Stimulated activated CD8-positive, alpha-beta memory T cell treated with anti-CD3 and anti-CD28 coated beads, Interleukin-2, amount 100 ng/mL, for 1 hour (primary cell): ENCODE measurements at regions not wholly inside any gene's neighbourhood (a gene's known extent, or its start where the extent isn't known, plus 50 kb on each side); places are given as distances from the start of the nearest gene placed in this dataset.
"Not testable (repeated sequence)": the region's sequence is repeated elsewhere in the genome, so short reads cannot be mapped to it uniquely, and the experiment has no call there.

Experiments used
- DNase-seq, 2 donors: peaks; one replicate each; pipeline ENCODE4 v3.0.0-alpha.2; 2020; ENCODE audit warnings: low read depth in 2 of 2

GRCh38 chr18:60062831-60063230 lies 163.0 kb downstream of the PMAIP1 start:
- DNase-seq = not testable (repeated sequence)

GRCh38 chr18:60062396-60062795 lies 162.6 kb downstream of the PMAIP1 start:
- no peak for DNase-seq

GRCh38 chr18:60060578-60060977 lies 160.8 kb downstream of the PMAIP1 start:
- no peak for DNase-seq

- DNase-seq = no peak
Observed at GRCh38 chr18:60060026-60060425, 160.2 kb downstream of the PMAIP1 start.

- no peak for DNase-seq
Observed at GRCh38 chr18:60059216-60059615, 159.4 kb downstream of the PMAIP1 start.

- DNase-seq = no peak
Observed at GRCh38 chr18:60053747-60054304, 154.0 kb downstream of the PMAIP1 start.

- no peak for DNase-seq
Observed at GRCh38 chr18:60050821-60051220, 151.0 kb downstream of the PMAIP1 start.

GRCh38 chr18:60049172-60049571 lies 149.4 kb downstream of the PMAIP1 start:
- no peak for DNase-seq

GRCh38 chr18:60047556-60047955 lies 147.8 kb downstream of the PMAIP1 start:
- DNase-seq = no peak

- DNase-seq = no peak
Observed at GRCh38 chr18:60044290-60045006, 144.7 kb downstream of the PMAIP1 start.

- no peak for DNase-seq
Observed at GRCh38 chr18:60040971-60041370, 141.2 kb downstream of the PMAIP1 start.

- DNase-seq = no peak
Observed at GRCh38 chr18:60038731-60039130, 138.9 kb downstream of the PMAIP1 start.

GRCh38 chr18:60027397-60027796 lies 127.6 kb downstream of the PMAIP1 start:
- DNase-seq = no peak

GRCh38 chr18:60024857-60025256 lies 125.1 kb downstream of the PMAIP1 start:
- no peak for DNase-seq

- no peak for DNase-seq
Observed at GRCh38 chr18:60024345-60024744, 124.5 kb downstream of the PMAIP1 start.

GRCh38 chr18:60022671-60023276 lies 123.0 kb downstream of the PMAIP1 start:
- DNase-seq = no peak

GRCh38 chr18:60021556-60021955 lies 121.8 kb downstream of the PMAIP1 start:
- no peak for DNase-seq

GRCh38 chr18:60020107-60020925 lies 120.5 kb downstream of the PMAIP1 start:
- DNase-seq = no peak

GRCh38 chr18:60019463-60019840 lies 119.7 kb downstream of the PMAIP1 start:
- no peak for DNase-seq

GRCh38 chr18:60018618-60019462 lies 119.0 kb downstream of the PMAIP1 start:
- no peak for DNase-seq

- DNase-seq = not testable (repeated sequence)
Observed at GRCh38 chr18:60018134-60018533, 118.3 kb downstream of the PMAIP1 start.

- DNase-seq = no peak
Observed at GRCh38 chr18:60017371-60017770, 117.6 kb downstream of the PMAIP1 start.
